ENCODE measurements at regions not wholly inside any gene's neighbourhood (a gene's known extent, or its start where the extent isn't known, plus 50 kb on each side); places are given as distances from the start of the nearest gene placed in this dataset.

GRCh38 chr9:107963246-107963645 is 473.7 kb upstream of the KLF4 start:
- Histone ChIP-seq H3K36me3 (replicated peaks in 1 of 2; ENCODE audit: control insufficient read depth in 1 of 2, insufficient read depth in 2 of 2, low read length in 2 of 2) (no peaks in the 10 kb centered on the region), H4K20me1 (ENCODE audit: insufficient read depth, low read length) (no peaks in the 10 kb centered on the region), H3K4me2 (ENCODE audit: low read depth, low read length) (no peak overlapping the region), H3K27me3 (ENCODE audit: control insufficient read depth in 1 of 2, insufficient read depth in 2 of 2, low read length in 2 of 2) (no peaks in the 10 kb centered on the region), H3K9ac (ENCODE audit: insufficient read depth, low read depth, low read length) (no peak overlapping the region), H3K27ac (ENCODE audit: extremely low read length, insufficient read depth, low read length) (no peak overlapping the region), H3K79me2 (ENCODE audit: insufficient read depth, low read length) (no peaks in the 10 kb centered on the region), H3K4me1 (ENCODE audit: insufficient read depth, low read length) (no peaks in the 10 kb centered on the region), H3K9me3 (ENCODE audit: low read length) (no peaks in the 10 kb centered on the region), H2AFZ (ENCODE audit: low read length) (no peak overlapping the region), H3K4me3 (replicated peaks in 1 of 3; ENCODE audit: insufficient read depth in 1 of 3, low read depth in 2 of 3, low read length in 3 of 3) (no peak overlapping the region)
- ATAC-seq (no peak), FAIRE-seq (no peak), DNase-seq (ENCODE audit: low spot score) (no peak)
- intact Hi-C loops (cut with micrococcal nuclease; ENCODE audit: unreplicated experiment), result no loop called here
- ChIA-PET CTCF (ENCODE audit: low intra/inter-chr PET ratio, low total read pairs) (no interaction called here), POLR2A (no interaction called here)
- no peak for TF ChIP-seq CEBPB (IDR thresholded peaks at IDR 0.05; ENCODE audit: borderline replicate concordance, low read depth, low read length)
- no peak for TF ChIP-seq RFX1 (IDR thresholded peaks at IDR 0.05)
- TF ChIP-seq ZNF3 (CRISPR knock-in tag; IDR thresholded peaks at IDR 0.05), result no peak
- in situ Hi-C loops (cut with HindIII; ENCODE audit: extremely low pct_ligation_motif_present, low pct_unique_long_range_greater_than_20kb), result no loop called here
- 19% methylated on average over 2 of the region's 2 CpGs for WGBS (ENCODE audit: low lambda C conversion rate)
- no TSS peak for BruUV-seq (replicated peaks)

GRCh38 chr9:107960916-107961315 is 471.3 kb upstream of the KLF4 start:
- ChIA-PET POLR2A (no interaction called here), CTCF (ENCODE audit: low intra/inter-chr PET ratio, low total read pairs) (no interaction called here)
- Histone ChIP-seq H3K27ac (ENCODE audit: extremely low read length, insufficient read depth, low read length) (no peak overlapping the region), H3K4me1 (ENCODE audit: insufficient read depth, low read length) (no peaks in the 10 kb centered on the region), H3K9me3 (ENCODE audit: low read length) (no peaks in the 10 kb centered on the region), H3K79me2 (ENCODE audit: insufficient read depth, low read length) (no peaks in the 10 kb centered on the region), H3K36me3 (replicated peaks in 1 of 2; ENCODE audit: control insufficient read depth in 1 of 2, insufficient read depth in 2 of 2, low read length in 2 of 2) (no peaks in the 10 kb centered on the region), H2AFZ (ENCODE audit: low read length) (no peak overlapping the region), H4K20me1 (ENCODE audit: insufficient read depth, low read length) (no peaks in the 10 kb centered on the region), H3K4me2 (ENCODE audit: low read depth, low read length) (no peak overlapping the region), H3K27me3 (ENCODE audit: control insufficient read depth in 1 of 2, insufficient read depth in 2 of 2, low read length in 2 of 2) (no peaks in the 10 kb centered on the region), H3K4me3 (replicated peaks in 1 of 3; ENCODE audit: insufficient read depth in 1 of 3, low read depth in 2 of 3, low read length in 3 of 3) (no peak overlapping the region), H3K9ac (ENCODE audit: insufficient read depth, low read depth, low read length) (no peak overlapping the region)
- intact Hi-C loops (cut with micrococcal nuclease; ENCODE audit: unreplicated experiment) (no loop called here), in situ Hi-C loops (cut with HindIII; ENCODE audit: extremely low pct_ligation_motif_present, low pct_unique_long_range_greater_than_20kb) (no loop called here)
- WGBS (ENCODE audit: low lambda C conversion rate), result 0% methylated on average over 2 of the region's 2 CpGs
- ATAC-seq (no peak), DNase-seq (ENCODE audit: low spot score) (no peak), FAIRE-seq (no peak)
- no peak for TF ChIP-seq DMAP1 (CRISPR knock-in tag; IDR thresholded peaks at IDR 0.05)
- no peak for TF ChIP-seq ZBTB20 (CRISPR knock-in tag; IDR thresholded peaks at IDR 0.05; ENCODE audit: borderline replicate concordance, low read depth)
- BruUV-seq (replicated peaks), result no TSS peak

Data from HepG2 (cell line).